Spleen (tissue), 7 donors: ENCODE measurements at regions not wholly inside any gene's neighbourhood (a gene's known extent, or its start where the extent isn't known, plus 50 kb on each side); places are given as distances from the start of the nearest gene placed in this dataset.

Experiments
- CTCF ChIP-seq, 11 experiments: fragments of 200-600 bp in 7 of 11; fragments of 450-650 bp in 4 of 11; sonication (generic) in 4 of 11; IDR thresholded peaks in 8 of 11; conservative IDR thresholded peaks in 3 of 11; 1 replicate in 7 of 11; 2 replicates in 4 of 11; pipeline versions ENCODE4 v1.4.0 to v1.8.0; 2016 to 2021; ENCODE audit warnings: antibody characterized with exemption in 11 of 11, inconsistent platforms in 4 of 11, mild to moderate bottlenecking in 1 of 11
- POLR2A ChIP-seq, 3 donors: fragments of 450-650 bp; IDR thresholded peaks; one replicate each; pipeline ENCODE4 v1.5.1; 2017; ENCODE audit warnings: antibody characterized with exemption in 3 of 3, mild to moderate bottlenecking in 1 of 3
- POLR2AphosphoS5 ChIP-seq, 3 donors: sonication (generic); formaldehyde crosslinking; IDR thresholded peaks; one replicate each; pipeline ENCODE4 v1.5.1; 2017; ENCODE audit warnings: antibody characterized with exemption in 3 of 3
- donor health status: DM: no; HTN: no; CAD: no; lungs with moderate emphysema.
- donor health status: DM: no; HTN: no; CAD: no.
- donor health status: DM: no; HTN: no; CAD: no.

- TF ChIP-seq CTCF (IDR thresholded peaks at IDR 0.05 in 8 of 11, conservative IDR thresholded peaks at IDR 0.05 in 3 of 11): no peak
- TF ChIP-seq POLR2AphosphoS5 (IDR thresholded peaks at IDR 0.05): no peak
- TF ChIP-seq POLR2A (IDR thresholded peaks at IDR 0.05): no peak
These were observed 83.1 kb upstream of the MPP7 start for GRCh38 chr10:28385748-28386502.
